ENCODE measurements at regions not wholly inside any gene's neighbourhood (a gene's known extent, or its start where the extent isn't known, plus 50 kb on each side); places are given as distances from the start of the nearest gene placed in this dataset.

DNA sequence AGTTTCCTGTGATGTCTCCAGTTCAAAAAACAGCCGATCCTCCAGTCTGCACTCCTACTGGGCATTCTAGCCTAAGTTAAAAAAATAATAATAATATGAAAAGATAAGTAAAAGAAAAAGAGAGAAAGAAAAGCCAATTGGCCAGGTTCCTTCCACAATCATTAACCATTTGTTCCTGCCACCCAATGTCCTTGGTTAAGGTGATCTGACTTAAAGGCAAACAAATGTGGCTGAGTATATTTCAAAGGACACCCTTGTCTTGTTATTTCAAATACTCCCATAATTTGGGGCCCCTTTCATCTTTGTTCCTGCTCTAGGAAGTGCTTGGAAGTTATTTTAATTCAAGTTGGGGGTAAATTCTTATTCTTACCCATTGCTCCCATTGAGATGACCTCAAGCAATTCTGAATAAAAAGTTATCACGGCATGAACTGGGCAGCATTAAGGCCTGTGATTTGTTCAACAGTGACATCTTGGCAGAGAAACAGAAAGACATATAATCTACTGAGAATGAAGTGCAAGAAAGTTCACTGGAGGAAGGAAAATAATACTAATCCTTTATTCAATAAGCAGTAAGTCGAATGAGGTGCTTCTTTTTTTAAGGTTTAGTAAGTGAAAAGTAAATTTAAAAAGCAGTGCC is 1054.5 kb upstream of the FANCL start:
- no peak for TF ChIP-seq CTCF (IDR thresholded peaks at IDR 0.05; ENCODE audit: insufficient read depth, low read length)
- TF ChIP-seq SPI1 (IDR thresholded peaks at IDR 0.05; ENCODE audit: borderline replicate concordance, low read depth), result no peak
- no peak for TF ChIP-seq POLR2AphosphoS5 (IDR thresholded peaks at IDR 0.05; ENCODE audit: low read depth)
- no peak for TF ChIP-seq REST (IDR thresholded peaks at IDR 0.05; ENCODE audit: insufficient replicate concordance, low read depth)
- TF ChIP-seq GABPA (IDR thresholded peaks at IDR 0.05; ENCODE audit: low read depth), result no peak

Measured in HL-60 (cell line).